K562 (cell line): ENCODE measurements at regions not wholly inside any gene's neighbourhood (a gene's known extent, or its start where the extent isn't known, plus 50 kb on each side); places are given as distances from the start of the nearest gene placed in this dataset.

Experiments
- CHD7 ChIP-seq: fragments of 200-600 bp; sonication (generic); IDR thresholded peaks from one replicate; pipeline ENCODE4 v1.6.1; 2012; ENCODE audit warnings: mild to moderate bottlenecking, low read depth, low read length, inconsistent platforms
- E2F3 ChIP-seq: fragments of 250-450 bp; sonication (Bioruptor Pico); IDR thresholded peaks from 2 replicates; pipeline ENCODE4 v1.4.0; 2020; ENCODE audit warnings: mild to moderate bottlenecking
- TF ChIP-seq, protein P1 (sequence below): fragments of 450-650 bp; formaldehyde crosslinking; IDR thresholded peaks from 2 replicates; pipeline ENCODE4 v1.4.0; 2020; ENCODE audit warnings: mild to moderate bottlenecking, moderate library complexity

DNA sequence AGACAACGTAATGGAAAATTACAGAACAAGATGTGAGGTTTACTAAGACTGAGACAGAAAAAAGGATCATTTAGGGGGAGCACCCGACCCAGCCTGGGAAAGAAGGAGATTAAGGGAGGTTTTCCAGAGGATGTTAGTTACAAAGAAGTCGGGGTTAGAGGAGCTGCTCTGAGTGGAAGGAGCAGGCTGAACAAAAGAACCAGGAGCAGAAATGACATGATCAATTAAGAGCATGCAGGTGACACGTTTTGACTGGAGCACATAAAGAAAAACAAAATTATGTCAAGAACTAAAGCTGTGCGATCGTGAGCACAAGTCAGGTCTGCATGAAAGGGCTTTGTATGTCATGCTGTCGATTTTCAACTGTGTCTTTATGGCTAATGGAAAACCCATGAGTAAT lies 417.3 kb upstream of the MARCKS start (continued):
- TF ChIP-seq CHD7 (no peak), E2F3 (CRISPR knock-in tag) (no peak)
- TF ChIP-seq, protein P1, sequence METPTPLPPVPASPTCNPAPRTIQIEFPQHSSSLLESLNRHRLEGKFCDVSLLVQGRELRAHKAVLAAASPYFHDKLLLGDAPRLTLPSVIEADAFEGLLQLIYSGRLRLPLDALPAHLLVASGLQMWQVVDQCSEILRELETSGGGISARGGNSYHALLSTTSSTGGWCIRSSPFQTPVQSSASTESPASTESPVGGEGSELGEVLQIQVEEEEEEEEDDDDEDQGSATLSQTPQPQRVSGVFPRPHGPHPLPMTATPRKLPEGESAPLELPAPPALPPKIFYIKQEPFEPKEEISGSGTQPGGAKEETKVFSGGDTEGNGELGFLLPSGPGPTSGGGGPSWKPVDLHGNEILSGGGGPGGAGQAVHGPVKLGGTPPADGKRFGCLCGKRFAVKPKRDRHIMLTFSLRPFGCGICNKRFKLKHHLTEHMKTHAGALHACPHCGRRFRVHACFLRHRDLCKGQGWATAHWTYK (CRISPR knock-in tag), result no peak
